Pons (tissue), 1 donor: ENCODE measurements at regions not wholly inside any gene's neighbourhood (a gene's known extent, or its start where the extent isn't known, plus 50 kb on each side); places are given as distances from the start of the nearest gene placed in this dataset.

Experiments used
- DNase-seq: peaks from one replicate; pipeline ENCODE4 v3.0.0-alpha.2; 2016; ENCODE audit warnings: low spot score

- no peak for DNase-seq
Measured at GRCh38 chr2:205937211-205937610, 148.8 kb downstream of the INO80D start.

- DNase-seq: no peak
Measured at GRCh38 chr2:205936446-205936845, 149.5 kb downstream of the INO80D start.

- no peak for DNase-seq
Measured at GRCh38 chr2:205934443-205934842, 151.5 kb downstream of the INO80D start.

GRCh38 chr2:205932861-205933260 is 153.1 kb downstream of the INO80D start:
- no peak for DNase-seq

- DNase-seq: no peak
Measured at GRCh38 chr2:205931388-205931787, 154.6 kb downstream of the INO80D start.

GRCh38 chr2:205930209-205930608 is 155.8 kb downstream of the INO80D start:
- no peak for DNase-seq

GRCh38 chr2:205929246-205929942 is 156.6 kb downstream of the INO80D start:
- no peak for DNase-seq

GRCh38 chr2:205925373-205926337 is 160.3 kb downstream of the INO80D start:
- DNase-seq: peak; percentile 19

- no peak for DNase-seq
Measured at GRCh38 chr2:205924676-205925075, 161.3 kb downstream of the INO80D start.

GRCh38 chr2:205915130-205915524 is 170.8 kb downstream of the INO80D start:
- no peak for DNase-seq

- no peak for DNase-seq
Measured at GRCh38 chr2:205914213-205915129, 171.5 kb downstream of the INO80D start.

GRCh38 chr2:205913668-205914067 is 172.3 kb downstream of the INO80D start:
- no peak for DNase-seq

GRCh38 chr2:205911306-205911705 is 174.7 kb downstream of the INO80D start:
- no peak for DNase-seq

GRCh38 chr2:205909184-205909572 is 176.8 kb downstream of the INO80D start:
- no peak for DNase-seq

GRCh38 chr2:205908212-205909183 is 177.5 kb downstream of the INO80D start:
- no peak for DNase-seq

- no peak for DNase-seq
Measured at GRCh38 chr2:205906419-205906818, 179.6 kb downstream of the INO80D start.

GRCh38 chr2:205905576-205905975 is 180.4 kb downstream of the INO80D start:
- no peak for DNase-seq

GRCh38 chr2:205904873-205905272 is 181.1 kb downstream of the INO80D start:
- no peak for DNase-seq

GRCh38 chr2:205903549-205904129 is 182.3 kb downstream of the INO80D start:
- DNase-seq: no peak

GRCh38 chr2:205902900-205903237 is 183.1 kb downstream of the INO80D start:
- no peak for DNase-seq
